GM18907 (cell line): ENCODE measurements at regions not wholly inside any gene's neighbourhood (a gene's known extent, or its start where the extent isn't known, plus 50 kb on each side); places are given as distances from the start of the nearest gene placed in this dataset.

Experiments used
- ATAC-seq: cut with Tn5 transposase; IDR thresholded peaks from one replicate; pipeline ENCODE4 v1.9.1; 2021; ENCODE audit warnings: mild to moderate bottlenecking, moderate library complexity; ENCODE audit not compliant: unreplicated experiment

DNA sequence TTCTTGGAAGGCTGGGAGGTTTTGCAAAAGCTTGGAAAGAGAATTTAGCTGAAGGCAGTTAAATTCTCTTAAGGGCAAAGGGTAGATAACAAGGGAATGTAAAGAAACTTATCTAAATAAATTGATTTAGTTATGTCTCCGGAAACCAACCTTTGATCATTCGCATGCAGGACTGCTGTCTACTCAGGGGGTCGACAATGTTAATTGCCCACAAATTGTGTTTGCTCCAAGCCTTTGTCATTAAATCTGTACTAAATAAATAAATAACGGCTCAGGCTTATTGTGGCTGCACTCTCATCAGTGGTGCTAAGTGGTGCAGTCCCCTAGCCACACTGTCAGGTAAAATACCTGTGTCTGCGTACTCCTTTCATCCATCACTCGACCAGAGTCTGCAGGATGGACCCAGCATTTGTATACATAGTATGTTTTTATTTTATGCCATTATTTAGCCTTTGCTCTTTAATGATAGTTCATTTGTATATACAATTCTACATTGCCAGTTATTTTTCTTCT lies 497.4 kb upstream of the RASGRP1 start:
- no peak for ATAC-seq

DNA sequence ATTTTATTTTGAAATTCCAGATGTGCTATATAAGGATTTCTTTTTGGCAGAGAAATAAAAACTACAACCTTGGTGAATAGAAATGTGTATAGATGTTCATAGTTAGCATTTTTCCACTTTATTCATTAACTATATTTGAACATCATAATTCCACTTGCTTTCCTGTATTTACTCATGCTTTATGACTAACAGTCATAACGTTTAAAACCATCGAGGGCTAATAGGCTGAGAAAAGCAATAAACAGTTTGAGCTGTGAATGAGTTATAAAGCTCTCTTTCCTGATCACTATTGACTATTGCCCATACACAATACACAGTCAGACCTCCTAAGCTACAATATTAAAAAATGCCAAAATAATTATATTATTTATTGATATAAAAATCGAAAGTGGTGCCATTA lies 502.1 kb upstream of the RASGRP1 start:
- ATAC-seq: no peak

DNA sequence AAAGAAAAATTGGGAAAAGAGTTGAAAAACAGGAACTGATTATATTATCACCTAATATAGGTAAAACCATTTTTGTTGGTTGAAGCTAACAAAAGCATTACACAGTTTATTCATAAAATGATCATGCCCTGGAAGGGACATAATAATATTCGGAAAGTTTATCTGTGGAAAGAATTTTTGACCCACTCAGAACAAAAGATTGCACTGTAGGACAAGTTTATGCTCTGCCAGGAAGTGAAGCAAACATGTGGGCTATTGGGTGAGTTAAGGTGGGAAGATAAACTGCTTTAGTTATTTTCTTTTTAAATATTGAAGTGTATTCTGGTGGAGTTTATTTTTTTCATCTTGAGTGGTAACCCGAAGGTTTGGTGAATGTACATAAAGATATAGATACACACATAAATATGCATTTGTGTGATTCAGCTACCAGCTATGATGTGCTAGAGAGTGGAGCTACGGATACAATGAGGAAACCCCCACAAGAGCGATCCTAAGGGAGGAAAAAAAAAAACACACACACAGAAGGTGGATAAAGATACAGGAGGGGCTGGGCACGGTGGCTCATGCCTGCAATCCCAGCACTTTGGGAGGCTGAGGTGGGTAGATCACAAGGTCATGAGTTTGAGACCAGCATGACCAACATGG lies 506.4 kb upstream of the THBS1 start:
- ATAC-seq: no peak

DNA sequence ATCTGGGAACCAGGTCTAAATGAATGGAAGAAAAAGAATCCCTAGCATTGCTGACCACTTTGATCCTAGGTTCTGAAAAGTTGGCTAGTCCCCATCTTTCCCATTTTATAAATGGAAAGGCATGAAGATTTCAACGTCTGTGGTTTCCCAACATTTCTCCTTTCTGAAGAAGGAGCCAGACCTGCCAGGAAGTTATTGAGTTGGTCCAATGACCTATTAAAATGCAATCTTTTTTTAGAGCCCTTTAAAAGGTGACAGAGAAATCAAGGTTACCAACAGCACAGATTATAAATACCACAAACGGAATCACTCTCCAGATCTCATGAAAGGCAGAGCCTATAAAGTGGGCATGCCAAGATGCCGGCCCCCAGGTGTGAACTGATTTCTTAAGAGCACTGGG lies 505.6 kb upstream of the THBS1 start:
- ATAC-seq: no peak

DNA sequence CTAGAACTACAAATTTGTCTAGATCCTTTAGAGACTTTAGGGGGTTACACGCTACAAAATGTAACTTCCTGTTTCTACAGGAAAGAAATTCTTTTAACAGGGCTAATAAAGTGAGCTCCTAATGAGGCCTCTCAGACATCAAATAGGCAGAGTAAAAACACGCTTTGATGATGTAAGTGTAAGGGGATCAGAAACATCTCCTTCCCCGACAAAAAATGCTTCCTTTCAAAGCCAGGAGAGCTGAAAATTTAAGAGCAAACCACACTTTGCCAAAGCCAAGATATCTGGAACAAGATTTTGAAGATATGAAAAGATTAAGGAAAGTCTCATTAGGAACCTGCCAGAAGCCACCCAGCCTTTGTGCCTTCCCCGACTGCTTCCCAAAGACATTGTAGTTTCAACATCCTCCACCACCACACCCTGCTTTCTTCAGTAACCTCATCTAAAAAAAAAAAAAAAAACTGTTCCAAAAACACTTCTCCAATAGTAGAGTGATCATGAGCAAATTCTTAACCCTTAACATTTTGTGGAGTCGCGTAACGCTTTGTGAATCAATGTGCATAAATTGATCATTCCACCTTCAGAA lies 505.0 kb upstream of the THBS1 start:
- no peak for ATAC-seq

DNA sequence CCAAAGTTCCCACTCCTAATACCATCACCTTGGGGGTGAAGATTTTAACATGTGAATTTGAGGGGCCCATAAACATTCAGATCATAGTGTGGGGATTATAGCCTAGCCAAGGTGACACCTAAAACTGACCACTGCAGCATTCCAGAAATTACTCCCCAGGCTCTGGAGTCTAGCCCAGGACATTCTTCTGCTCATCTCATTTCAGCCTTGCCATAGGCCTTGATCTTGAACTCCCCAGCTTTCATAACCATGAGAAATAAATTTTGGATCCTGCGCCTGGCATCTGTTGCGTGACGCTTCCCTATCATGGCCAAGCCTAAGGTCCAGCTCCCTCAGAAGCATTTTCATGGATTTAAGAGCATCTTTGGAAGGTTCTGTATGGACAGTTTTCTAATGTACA lies 502.9 kb upstream of the THBS1 start:
- no peak for ATAC-seq

DNA sequence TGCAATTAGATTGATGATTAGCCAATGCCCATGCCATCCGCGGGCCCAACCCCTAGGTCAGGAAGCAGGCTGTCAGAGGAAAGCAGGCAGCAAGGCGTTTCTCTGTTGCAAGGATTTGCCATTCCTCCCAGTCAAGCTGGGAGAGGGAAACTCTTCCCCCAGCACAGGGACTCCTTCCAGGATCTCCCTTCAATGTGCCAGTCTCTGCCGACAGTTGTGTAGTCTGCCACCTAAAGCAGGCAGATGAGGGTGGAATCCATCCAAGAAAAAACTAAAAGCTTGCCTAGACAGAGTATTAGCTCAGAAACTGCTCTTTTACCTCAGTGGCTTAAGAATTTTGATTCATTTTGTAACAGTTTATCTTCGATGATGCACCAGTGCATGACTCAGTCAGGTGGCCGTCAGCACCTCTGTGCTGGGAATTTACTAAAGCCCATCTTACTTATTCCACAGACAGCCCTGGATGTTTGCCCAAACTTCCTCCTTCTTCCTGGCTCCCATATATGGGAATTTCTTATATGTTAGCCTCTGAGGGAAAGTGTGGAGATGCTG lies 501.5 kb upstream of the THBS1 start:
- no peak for ATAC-seq

DNA sequence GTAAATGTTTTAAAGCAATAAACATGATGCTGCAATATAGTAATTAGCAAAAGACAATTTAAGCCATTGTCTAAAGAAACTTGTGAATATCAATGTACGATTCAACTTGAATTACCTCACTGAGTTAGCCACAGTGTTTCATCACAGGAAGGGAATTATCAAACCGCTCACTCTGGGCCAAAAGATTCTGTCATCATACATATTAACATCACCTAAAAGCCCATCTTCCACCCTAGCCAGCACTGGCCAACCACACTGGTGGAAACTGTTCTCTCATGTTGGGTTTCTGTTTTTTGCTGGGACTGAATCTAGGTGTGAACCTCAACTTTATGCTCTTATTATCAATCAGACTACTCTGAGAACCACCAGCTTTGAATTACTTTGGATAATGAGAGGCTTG lies 497.7 kb upstream of the THBS1 start:
- no peak for ATAC-seq

DNA sequence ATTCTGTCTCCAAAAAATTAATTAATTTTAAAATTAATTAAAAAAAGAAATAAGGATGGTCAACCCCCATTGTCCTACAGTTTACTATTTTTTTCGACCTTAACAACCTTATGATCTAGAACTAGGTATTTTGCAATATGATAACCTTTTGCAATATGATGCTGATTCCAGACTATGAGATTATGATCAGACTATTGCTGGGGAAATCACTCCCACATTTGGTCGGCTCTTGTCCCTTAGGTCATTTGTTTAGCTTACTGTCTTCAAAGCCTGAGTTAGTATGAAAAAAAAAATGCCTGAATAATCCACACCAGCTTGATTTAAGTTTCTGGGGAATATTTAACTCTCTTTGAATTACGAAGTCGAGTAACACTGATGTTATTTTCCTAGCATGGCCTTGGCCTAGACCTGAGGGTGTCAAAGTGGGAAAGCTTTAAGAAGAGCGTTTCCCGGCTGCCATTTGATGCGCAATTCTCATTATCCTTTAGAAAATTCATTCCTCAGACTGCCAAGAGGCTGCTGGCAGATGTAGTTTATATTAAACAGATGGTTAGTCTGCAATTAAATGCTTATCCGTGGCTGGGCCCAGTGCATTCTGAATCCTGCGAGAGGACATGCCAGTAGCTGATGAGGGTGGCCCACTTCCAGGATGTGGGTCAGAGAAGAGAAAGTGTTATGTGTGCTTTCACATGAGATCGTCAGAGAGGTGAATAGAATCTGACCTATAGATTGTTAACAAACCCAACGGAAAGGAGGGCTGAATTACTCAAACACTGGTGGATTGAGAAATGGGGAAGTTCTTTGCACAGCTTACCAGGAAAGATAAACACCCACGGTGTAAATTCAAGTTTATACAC lies 496.0 kb upstream of the THBS1 start:
- ATAC-seq: no peak

DNA sequence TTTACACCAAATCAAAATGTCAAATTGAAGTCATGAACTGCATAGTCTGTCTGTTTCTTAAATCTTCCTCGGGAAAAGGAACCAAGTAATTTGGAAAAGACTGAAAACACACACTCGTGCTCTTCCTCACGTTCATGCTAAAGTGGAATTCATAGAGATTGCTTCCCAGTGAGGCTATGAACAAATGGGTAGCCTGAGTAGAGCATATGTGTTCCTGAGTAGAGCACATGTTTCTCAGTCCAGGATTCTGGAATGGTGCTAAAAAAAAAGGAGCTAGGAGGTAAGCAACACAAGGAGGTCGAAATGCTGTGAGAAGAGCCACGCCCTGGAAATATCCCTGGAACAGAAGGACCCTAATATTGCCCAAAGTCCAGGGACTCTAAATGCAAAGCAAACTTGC lies 494.2 kb upstream of the THBS1 start:
- no peak for ATAC-seq

DNA sequence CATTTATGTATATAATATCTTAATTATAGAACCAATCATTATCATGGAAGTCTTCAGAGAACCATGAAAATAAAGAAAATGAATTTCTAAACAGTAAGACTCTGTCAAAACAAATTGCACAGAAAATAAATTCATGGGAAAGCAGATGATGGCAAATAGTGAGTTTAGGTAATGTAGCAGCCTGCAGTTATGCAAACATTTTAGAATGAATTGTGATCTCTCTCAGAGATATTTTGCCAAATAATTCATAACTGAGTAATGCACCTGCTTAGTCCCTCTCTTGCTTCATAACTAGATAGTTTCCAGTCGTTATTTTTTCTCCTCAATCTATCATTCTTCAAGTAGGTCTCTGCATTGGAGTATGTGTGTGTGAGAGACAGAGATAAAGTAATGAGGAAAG lies 492.7 kb upstream of the THBS1 start:
- ATAC-seq: no peak

DNA sequence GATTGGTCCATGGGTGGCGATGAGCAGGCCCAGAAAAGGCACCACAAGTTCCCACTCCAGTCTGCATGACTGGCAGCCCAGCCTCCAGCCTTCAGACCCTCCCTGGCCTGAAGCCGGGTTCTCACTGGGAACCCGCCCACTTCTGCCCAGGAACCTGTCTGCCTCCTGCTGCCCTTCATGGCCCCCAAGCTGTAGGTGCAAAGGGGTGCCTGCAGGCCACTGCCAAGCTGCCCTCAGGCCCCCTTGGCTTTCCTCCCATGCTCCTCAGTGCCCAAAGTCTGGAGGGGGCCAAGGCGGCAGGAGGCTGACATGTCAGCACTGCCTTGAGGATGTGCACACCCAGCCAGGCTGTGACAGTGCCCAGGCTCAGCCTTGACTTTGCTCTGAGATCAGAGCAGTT lies 488.5 kb upstream of the THBS1 start:
- ATAC-seq: no peak

DNA sequence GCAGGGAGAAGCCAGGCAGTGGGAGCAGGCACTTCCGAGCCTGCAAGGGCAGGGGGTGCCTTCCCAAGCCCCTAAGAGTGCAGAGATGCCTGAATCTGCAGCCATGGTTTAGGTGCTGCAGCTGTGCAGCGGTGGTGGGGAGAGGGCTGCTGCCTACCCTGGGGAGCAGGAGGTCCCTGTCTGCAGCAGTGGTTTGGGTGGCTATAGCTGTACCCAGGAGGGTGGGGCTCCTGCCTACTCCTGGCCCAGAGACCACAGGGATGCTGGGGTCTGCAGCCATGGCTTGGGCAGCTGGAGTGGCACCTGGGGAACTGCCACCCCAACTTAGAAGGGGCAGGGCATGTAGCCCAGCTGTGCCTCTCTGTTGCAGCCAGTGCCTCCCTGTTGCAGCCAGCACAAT lies 488.1 kb upstream of the THBS1 start:
- no peak for ATAC-seq

DNA sequence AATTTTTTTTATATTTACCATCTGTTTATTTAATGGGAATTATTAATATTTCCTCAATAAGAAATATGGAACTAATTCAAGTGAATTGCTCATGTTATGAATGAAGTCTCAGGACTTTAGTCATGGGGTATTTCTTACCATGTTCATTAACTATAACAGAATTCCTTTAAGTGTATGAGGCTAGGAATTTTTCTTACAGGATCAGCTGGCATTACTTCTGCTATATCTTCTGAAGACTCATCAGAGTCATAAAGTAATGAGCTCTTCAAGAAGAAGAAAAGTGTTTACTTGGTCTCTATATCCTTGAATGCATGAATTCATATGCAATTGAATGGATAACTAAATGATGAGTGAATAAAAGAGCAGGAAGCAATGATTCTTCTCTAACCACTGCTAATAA lies 486.8 kb upstream of the THBS1 start:
- ATAC-seq: no peak

DNA sequence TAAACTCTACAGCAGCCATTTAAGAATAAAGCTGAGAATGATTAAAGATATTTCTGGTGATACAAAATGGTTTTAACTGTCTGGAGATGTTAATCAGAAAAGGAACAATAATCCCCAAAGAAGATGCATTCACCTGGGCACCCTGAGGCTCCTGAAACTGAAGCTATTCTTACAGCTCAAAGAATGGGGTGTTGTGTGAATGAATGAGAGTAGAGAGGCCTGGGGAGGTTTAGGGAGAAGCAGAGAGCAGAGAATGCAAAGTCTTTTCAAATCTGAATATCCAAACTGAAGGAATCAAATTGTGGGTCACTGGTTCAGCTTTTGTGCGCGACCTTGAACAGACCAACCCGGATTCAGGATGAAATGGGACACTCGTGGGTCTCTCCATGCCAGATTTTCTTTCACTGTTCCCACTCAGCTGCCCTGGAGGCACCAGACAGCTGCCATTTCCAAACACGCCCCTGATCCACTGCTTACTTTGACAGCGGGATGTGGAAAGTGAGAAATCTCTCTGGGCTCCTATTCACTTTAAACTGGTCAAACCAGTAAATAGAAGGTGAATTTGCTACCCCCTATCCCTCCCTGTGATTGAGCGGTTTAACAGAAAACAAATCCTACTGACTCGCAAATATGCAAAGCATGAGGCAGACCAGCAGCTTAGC lies 485.5 kb upstream of the THBS1 start:
- no peak for ATAC-seq

DNA sequence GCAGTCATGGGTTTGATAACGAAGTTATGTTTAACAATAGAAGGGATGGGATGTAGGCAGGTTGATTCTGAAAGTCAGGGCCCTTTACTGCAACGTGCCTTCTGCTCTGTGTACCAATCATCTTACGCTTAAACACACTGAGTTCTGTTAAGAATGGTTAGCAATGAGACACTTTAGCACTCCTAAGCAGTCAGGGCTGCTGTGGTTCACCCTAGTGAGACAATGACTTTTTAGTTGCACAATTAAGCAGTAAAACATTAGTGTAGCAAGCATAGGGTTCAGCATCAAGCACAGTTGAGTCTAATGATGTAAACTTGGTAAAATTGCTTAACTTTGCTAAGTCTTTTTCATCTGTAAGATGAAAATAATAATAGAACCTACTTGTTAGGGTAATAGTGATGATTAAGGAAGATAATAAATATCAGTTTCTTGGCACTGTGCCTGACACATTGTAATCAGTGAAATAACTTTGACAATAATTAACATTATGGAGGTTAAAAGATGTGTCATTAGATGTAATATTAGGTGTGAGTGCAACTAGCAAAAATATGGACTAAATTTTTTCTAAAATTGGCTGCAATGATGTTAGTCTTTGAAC lies 484.2 kb upstream of the THBS1 start:
- ATAC-seq: no peak

DNA sequence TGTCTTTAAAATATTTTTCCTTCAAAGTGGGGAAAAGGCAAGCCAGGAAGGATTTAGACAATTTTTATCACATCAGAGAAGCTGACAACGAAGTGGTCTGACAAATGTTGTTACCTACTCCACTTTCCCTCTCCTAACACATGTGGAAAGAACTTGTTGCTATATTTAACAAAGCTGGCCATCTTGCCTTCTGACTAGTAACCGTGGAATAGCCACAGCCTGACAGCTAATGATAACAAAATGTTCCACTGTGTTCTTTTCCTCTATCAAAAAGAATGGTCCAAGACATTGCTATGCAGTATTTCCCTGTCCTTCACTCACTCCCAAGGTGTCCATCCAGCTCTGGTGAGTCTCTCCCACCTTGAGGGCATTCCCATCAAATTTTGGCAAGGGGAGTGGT lies 481.4 kb upstream of the THBS1 start:
- ATAC-seq: no peak

DNA sequence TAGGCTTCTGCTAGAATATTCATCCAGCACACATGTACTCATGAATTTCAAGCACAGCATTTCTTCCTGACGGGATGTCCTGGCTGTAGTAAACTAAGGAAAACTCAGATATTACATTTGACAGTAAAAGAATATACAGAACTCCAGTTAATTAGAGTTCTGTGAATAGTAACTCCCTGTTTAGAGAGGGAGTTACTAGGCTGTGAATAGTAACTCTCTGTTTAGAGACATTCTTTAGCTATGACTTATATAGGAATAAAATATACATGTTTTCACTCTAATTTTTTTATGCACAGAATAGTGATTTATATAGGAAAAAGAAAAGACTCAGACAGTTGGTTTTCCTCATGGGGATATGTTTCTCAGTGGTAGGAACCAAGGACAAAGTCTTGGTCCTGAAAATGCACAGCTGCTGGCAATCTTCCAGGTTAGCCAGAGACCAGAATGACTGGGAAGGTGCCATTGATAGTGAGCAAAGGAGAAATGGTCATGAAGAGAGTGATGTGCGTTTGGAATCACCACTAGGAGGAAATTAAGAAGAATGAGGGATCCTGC lies 480.7 kb upstream of the THBS1 start:
- ATAC-seq: no peak

DNA sequence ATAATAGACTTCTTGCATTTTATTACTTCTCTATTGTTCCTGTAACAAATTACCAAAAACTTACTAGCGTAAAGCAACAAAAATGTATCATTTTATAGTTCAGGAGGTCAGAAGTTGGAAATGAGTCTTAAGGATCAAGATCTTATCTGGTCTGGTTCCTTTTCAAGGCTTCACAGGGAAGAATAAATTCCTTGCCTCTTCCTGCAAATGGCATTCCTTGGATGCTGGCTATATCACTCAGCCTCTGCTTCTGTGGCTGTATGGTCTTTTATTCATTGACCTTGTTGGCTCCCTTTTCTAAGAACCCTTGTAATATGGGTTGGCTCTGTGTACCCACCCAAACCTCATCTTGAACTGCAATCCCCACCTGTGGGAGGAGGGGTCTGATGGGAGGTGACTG lies 478.4 kb upstream of the THBS1 start:
- no peak for ATAC-seq

DNA sequence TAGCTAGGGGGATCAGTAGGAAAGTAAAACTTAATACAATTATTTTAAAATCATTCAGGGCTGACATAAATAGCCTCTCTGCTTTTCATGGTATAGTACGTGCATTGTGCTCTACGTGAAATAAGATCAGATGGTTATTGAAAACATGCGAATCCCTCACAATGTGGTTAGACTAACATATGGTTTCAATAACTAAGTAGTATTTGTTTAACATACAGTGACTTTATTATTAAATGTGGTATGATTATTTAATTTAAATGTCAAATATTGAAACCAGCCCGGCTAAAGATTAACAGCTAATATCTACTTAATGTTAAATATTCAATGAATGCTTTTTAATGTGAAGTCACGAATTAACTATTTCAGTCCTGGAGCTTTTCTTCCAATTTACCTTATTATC lies 473.9 kb upstream of the THBS1 start:
- ATAC-seq: no peak

DNA sequence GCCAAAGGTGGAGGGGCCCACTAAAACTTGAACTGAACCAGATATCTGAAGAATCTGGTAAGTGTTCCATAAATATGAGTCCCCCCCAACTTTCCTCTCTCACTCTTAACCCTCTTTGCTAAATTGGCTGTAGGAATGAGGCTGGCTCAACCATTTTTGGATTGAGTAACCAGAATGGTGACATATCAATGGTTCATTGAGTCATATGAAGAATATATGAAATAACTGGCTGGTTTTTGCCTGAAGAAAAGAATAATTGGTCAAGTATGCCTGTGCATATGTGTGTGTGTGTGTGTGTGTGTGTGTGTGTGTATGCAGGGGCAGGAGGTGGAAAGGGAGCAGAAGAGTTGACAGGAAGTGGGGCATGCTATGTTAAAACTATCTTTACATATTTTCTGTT lies 472.9 kb upstream of the THBS1 start:
- ATAC-seq: no peak
